ENCODE measurements at regions not wholly inside any gene's neighbourhood (a gene's known extent, or its start where the extent isn't known, plus 50 kb on each side); places are given as distances from the start of the nearest gene placed in this dataset.

DNA sequence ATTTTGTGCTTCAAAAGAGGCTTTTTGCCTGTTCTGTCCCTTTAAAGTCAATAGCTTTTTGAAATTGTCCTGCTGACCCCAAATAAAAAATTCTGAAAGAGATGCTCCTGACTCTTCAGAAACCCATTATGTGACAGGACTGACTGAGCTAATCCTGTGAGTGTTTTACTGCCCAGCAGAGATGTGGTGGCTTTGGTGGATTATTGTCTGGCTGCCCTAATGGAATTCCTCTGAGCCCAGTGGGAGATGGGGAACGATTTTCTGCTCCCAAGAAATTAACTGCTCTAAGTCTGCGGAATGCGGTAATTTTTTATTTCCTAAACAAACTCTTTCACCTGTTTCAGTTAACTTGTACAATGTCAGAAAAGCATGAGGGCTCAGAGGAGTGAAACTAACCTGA, 258.2 kb downstream of the IKZF2 start:
- TF ChIP-seq CTCF (conservative IDR thresholded peaks at IDR 0.05; ENCODE audit: low read length), result no peak
- TF ChIP-seq EZH2phosphoT487 (IDR thresholded peaks at IDR 0.05; ENCODE audit: borderline replicate concordance, low read depth, low read length), result no peak
